ENCODE measurements at regions not wholly inside any gene's neighbourhood (a gene's known extent, or its start where the extent isn't known, plus 50 kb on each side); places are given as distances from the start of the nearest gene placed in this dataset.

DNA sequence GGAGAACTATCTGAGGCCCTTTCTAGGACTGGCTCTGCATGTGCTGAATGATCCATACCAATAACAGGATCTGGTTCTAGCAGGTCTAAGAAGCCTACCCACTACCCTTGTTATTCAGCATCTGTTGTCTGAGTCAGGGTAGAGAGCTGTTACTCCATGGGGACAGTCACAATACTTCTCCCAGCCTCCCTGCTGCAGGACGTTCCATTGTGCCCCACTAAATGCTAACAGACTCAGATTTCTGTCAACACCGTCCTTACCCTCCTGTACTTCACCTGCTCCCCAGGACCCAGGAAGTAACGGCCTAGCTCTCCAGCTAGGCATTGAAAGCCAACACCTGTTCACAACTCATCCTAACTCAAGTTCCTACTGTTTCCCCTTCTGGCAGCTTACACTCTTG, 719.7 kb upstream of the ID2 start:
- Histone ChIP-seq H3K27ac (ENCODE audit: low read length) (no peak overlapping the region), H3K27me3 (ENCODE audit: control insufficient read depth in 1 of 2, insufficient read depth in 2 of 2, low read length in 2 of 2) (no peaks in the 10 kb centered on the region), H3K36me3 (ENCODE audit: control insufficient read depth in 2 of 2, insufficient read depth in 2 of 2, low read length in 2 of 2) (no peaks in the 10 kb centered on the region), H3K9me3 (ENCODE audit: control insufficient read depth in 2 of 2, low read length in 2 of 2) (no peaks in the 10 kb centered on the region), H3K4me1 (ENCODE audit: control insufficient read depth, insufficient read depth, low read length) (no peaks in the 10 kb centered on the region), H3K9ac (ENCODE audit: low read length in 2 of 2) (no peak overlapping the region), H3K4me3 (ENCODE audit: low read length in 2 of 2) (no peak overlapping the region)

- H3K27me3 ChIP-seq (ENCODE audit: control insufficient read depth in 1 of 2, insufficient read depth in 2 of 2, low read length in 2 of 2), result no peaks in the 10 kb centered on the region
- H3K9ac ChIP-seq (ENCODE audit: low read length in 2 of 2), result no peak overlapping the region
- H3K4me1 ChIP-seq (ENCODE audit: control insufficient read depth, insufficient read depth, low read length), result no peaks in the 10 kb centered on the region
- no peaks in the 10 kb centered on the region for H3K9me3 ChIP-seq (ENCODE audit: control insufficient read depth in 2 of 2, low read length in 2 of 2)
- H3K36me3 ChIP-seq (ENCODE audit: control insufficient read depth in 2 of 2, insufficient read depth in 2 of 2, low read length in 2 of 2), result no peaks in the 10 kb centered on the region
- no peak overlapping the region for H3K27ac ChIP-seq (ENCODE audit: low read length)
- no peak overlapping the region for H3K4me3 ChIP-seq (ENCODE audit: low read length in 2 of 2)
Measured at GRCh38 chr2:7963787-7964186, 718.1 kb upstream of the ID2 start.

DNA sequence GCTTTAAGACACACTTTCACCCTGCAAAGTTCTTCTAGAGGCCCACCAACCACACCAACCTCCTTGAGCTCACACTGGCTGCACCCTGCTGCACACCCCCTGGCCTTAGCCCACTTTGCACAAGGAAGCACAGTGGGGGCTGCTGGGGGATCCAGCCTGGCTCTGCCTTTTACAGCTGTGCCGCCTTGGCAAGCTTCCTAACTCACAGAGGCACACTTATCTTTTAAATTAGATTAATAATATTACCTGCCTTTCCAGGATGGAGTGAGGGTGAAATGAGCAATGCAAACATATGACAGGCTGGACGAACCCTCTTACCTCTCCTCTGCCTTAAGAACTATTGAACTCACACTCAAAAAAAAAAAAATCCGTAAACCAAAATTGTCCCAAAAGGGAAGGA, 715.8 kb upstream of the ID2 start:
- Histone ChIP-seq H3K4me3 (ENCODE audit: low read length in 2 of 2) (no peak overlapping the region), H3K27me3 (ENCODE audit: control insufficient read depth in 1 of 2, insufficient read depth in 2 of 2, low read length in 2 of 2) (no peaks in the 10 kb centered on the region), H3K4me1 (ENCODE audit: control insufficient read depth, insufficient read depth, low read length) (no peaks in the 10 kb centered on the region), H3K27ac (ENCODE audit: low read length) (no peak overlapping the region), H3K9ac (ENCODE audit: low read length in 2 of 2) (no peak overlapping the region), H3K9me3 (ENCODE audit: control insufficient read depth in 2 of 2, low read length in 2 of 2) (no peaks in the 10 kb centered on the region), H3K36me3 (ENCODE audit: control insufficient read depth in 2 of 2, insufficient read depth in 2 of 2, low read length in 2 of 2) (no peaks in the 10 kb centered on the region)

- Histone ChIP-seq H3K9me3 (ENCODE audit: control insufficient read depth in 2 of 2, low read length in 2 of 2) (no peaks in the 10 kb centered on the region), H3K4me3 (ENCODE audit: low read length in 2 of 2) (no peak overlapping the region), H3K9ac (ENCODE audit: low read length in 2 of 2) (no peak overlapping the region), H3K36me3 (ENCODE audit: control insufficient read depth in 2 of 2, insufficient read depth in 2 of 2, low read length in 2 of 2) (no peaks in the 10 kb centered on the region), H3K4me1 (ENCODE audit: control insufficient read depth, insufficient read depth, low read length) (no peaks in the 10 kb centered on the region), H3K27ac (ENCODE audit: low read length) (no peak overlapping the region), H3K27me3 (ENCODE audit: control insufficient read depth in 1 of 2, insufficient read depth in 2 of 2, low read length in 2 of 2) (no peaks in the 10 kb centered on the region)
Measured at GRCh38 chr2:7967707-7968405, 714.0 kb upstream of the ID2 start.

DNA sequence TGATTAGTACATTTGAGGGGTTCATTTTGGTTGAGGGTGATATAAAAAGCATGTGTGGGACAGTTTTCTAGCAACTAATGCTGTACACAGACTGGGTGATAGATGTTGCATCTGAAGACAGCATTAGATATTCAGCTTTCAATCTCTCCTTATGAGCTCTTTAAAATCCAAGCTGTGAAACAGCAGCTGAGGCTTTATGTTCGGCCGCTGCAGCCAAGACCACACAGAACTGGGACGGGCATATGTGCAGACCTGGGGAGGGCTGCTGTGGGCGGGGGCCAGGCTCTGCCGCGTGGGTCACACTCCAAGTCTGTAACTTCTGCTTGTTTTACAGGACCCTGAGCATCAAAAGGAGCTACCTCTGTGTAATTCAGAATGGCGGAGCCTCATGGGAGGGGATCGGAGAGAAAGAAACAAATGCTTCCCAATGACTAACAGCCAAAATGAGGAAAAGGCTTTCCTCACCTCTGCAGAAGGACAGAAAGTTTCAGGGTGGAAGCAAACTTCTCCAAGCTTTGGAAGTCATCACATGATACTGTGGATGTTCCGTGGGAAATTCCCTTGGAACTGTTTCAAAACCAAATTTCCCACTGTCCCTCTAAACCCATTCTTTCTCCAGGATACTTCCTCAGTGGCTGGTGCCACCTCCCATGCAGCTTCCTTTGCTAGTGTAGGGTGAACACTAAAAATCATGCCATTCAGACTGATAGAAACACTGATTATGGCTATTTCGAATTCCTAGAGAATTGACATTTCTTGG, 711.9 kb upstream of the ID2 start:
- H3K4me3 ChIP-seq (ENCODE audit: low read length in 2 of 2), result no peak overlapping the region
- no peaks in the 10 kb centered on the region for H3K27me3 ChIP-seq (ENCODE audit: control insufficient read depth in 1 of 2, insufficient read depth in 2 of 2, low read length in 2 of 2)
- H3K36me3 ChIP-seq (ENCODE audit: control insufficient read depth in 2 of 2, insufficient read depth in 2 of 2, low read length in 2 of 2), result no peaks in the 10 kb centered on the region
- H3K27ac ChIP-seq (ENCODE audit: low read length), result no peak overlapping the region
- no peaks in the 10 kb centered on the region for H3K4me1 ChIP-seq (ENCODE audit: control insufficient read depth, insufficient read depth, low read length)
- H3K9me3 ChIP-seq (ENCODE audit: control insufficient read depth in 2 of 2, low read length in 2 of 2), result no peaks in the 10 kb centered on the region
- H3K9ac ChIP-seq (ENCODE audit: low read length in 2 of 2), result no peak overlapping the region

DNA sequence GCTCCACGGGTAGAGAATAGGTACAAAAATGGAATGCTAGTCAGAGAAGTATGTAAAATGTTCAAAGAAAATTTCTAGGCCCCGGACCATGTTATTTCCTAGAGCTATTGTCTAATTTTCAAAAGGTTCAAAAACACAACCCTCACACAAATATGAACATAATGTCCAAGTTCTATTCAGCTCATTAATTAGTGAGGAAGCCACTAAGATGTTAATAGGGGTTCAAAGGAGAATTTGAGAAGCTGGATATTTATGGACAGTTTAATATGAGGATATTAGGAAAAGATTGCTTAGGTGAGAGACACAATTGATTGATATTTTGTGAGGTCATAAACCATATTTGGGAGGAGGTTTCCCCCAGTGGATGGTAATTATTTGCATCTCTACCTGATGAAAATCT, 710.6 kb upstream of the ID2 start:
- H3K9ac ChIP-seq (ENCODE audit: low read length in 2 of 2), result no peak overlapping the region

GRCh38 chr2:7971841-7972240, 710.0 kb upstream of the ID2 start:
- Histone ChIP-seq H3K4me1 (ENCODE audit: control insufficient read depth, insufficient read depth, low read length) (no peaks in the 10 kb centered on the region), H3K27me3 (ENCODE audit: control insufficient read depth in 1 of 2, insufficient read depth in 2 of 2, low read length in 2 of 2) (no peaks in the 10 kb centered on the region), H3K27ac (ENCODE audit: low read length) (no peak overlapping the region), H3K9ac (ENCODE audit: low read length in 2 of 2) (no peak overlapping the region), H3K36me3 (ENCODE audit: control insufficient read depth in 2 of 2, insufficient read depth in 2 of 2, low read length in 2 of 2) (no peaks in the 10 kb centered on the region), H3K9me3 (ENCODE audit: control insufficient read depth in 2 of 2, low read length in 2 of 2) (no peaks in the 10 kb centered on the region), H3K4me3 (ENCODE audit: low read length in 2 of 2) (no peak overlapping the region)

More for the DNA sequence above, 710.6 kb upstream of the ID2 start:
- Histone ChIP-seq H3K9me3 (ENCODE audit: control insufficient read depth in 2 of 2, low read length in 2 of 2) (no peaks in the 10 kb centered on the region), H3K4me1 (ENCODE audit: control insufficient read depth, insufficient read depth, low read length) (no peaks in the 10 kb centered on the region), H3K27ac (ENCODE audit: low read length) (no peak overlapping the region), H3K27me3 (ENCODE audit: control insufficient read depth in 1 of 2, insufficient read depth in 2 of 2, low read length in 2 of 2) (no peaks in the 10 kb centered on the region), H3K4me3 (ENCODE audit: low read length in 2 of 2) (no peak overlapping the region), H3K36me3 (ENCODE audit: control insufficient read depth in 2 of 2, insufficient read depth in 2 of 2, low read length in 2 of 2) (no peaks in the 10 kb centered on the region)

GRCh38 chr2:7972670-7973069, 709.2 kb upstream of the ID2 start:
- Histone ChIP-seq H3K36me3 (ENCODE audit: control insufficient read depth in 2 of 2, insufficient read depth in 2 of 2, low read length in 2 of 2) (no peaks in the 10 kb centered on the region), H3K27me3 (ENCODE audit: control insufficient read depth in 1 of 2, insufficient read depth in 2 of 2, low read length in 2 of 2) (no peaks in the 10 kb centered on the region), H3K4me3 (ENCODE audit: low read length in 2 of 2) (no peak overlapping the region), H3K9me3 (ENCODE audit: control insufficient read depth in 2 of 2, low read length in 2 of 2) (no peaks in the 10 kb centered on the region), H3K27ac (ENCODE audit: low read length) (no peak overlapping the region), H3K9ac (ENCODE audit: low read length in 2 of 2) (no peak overlapping the region), H3K4me1 (ENCODE audit: control insufficient read depth, insufficient read depth, low read length) (no peaks in the 10 kb centered on the region)

GRCh38 chr2:7973801-7974480, 707.9 kb upstream of the ID2 start:
- Histone ChIP-seq H3K9ac (ENCODE audit: low read length in 2 of 2) (no peak overlapping the region), H3K9me3 (ENCODE audit: control insufficient read depth in 2 of 2, low read length in 2 of 2) (no peaks in the 10 kb centered on the region), H3K36me3 (ENCODE audit: control insufficient read depth in 2 of 2, insufficient read depth in 2 of 2, low read length in 2 of 2) (no peaks in the 10 kb centered on the region)

DNA sequence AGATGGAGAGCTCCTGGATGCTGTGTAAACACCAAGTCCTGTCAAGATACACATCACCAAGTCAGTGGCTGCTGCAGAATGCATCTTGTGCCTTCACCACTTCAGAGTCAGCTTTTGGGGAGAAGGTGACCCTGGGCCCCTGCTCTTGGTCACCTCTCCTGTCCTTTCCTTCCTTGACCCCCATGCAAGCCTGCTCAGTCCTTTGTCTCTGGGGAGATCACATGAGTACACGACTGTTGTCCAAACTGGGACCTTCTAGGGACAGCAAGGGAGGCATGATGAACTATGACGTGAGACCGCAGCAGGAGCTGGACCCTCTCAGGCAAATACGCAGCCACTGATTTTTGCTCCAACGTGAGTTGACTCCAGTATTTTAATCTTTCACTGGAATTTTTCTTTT, 706.9 kb upstream of the ID2 start:
- Histone ChIP-seq H3K27me3 (ENCODE audit: control insufficient read depth in 1 of 2, insufficient read depth in 2 of 2, low read length in 2 of 2) (no peaks in the 10 kb centered on the region), H3K4me3 (ENCODE audit: low read length in 2 of 2) (no peak overlapping the region)

More at GRCh38 chr2:7973801-7974480, 707.9 kb upstream of the ID2 start:
- H3K4me1 ChIP-seq (ENCODE audit: control insufficient read depth, insufficient read depth, low read length), result no peaks in the 10 kb centered on the region
- no peaks in the 10 kb centered on the region for H3K27me3 ChIP-seq (ENCODE audit: control insufficient read depth in 1 of 2, insufficient read depth in 2 of 2, low read length in 2 of 2)
- H3K4me3 ChIP-seq (ENCODE audit: low read length in 2 of 2), result no peak overlapping the region
- H3K27ac ChIP-seq (ENCODE audit: low read length), result no peak overlapping the region

GRCh38 chr2:7976206-7976605, 705.6 kb upstream of the ID2 start:
- H3K9ac ChIP-seq (ENCODE audit: low read length in 2 of 2), result no peak overlapping the region
- no peaks in the 10 kb centered on the region for H3K9me3 ChIP-seq (ENCODE audit: control insufficient read depth in 2 of 2, low read length in 2 of 2)
- H3K36me3 ChIP-seq (ENCODE audit: control insufficient read depth in 2 of 2, insufficient read depth in 2 of 2, low read length in 2 of 2), result no peaks in the 10 kb centered on the region
- no peaks in the 10 kb centered on the region for H3K27me3 ChIP-seq (ENCODE audit: control insufficient read depth in 1 of 2, insufficient read depth in 2 of 2, low read length in 2 of 2)
- no peak overlapping the region for H3K27ac ChIP-seq (ENCODE audit: low read length)
- H3K4me1 ChIP-seq (ENCODE audit: control insufficient read depth, insufficient read depth, low read length), result no peaks in the 10 kb centered on the region
- H3K4me3 ChIP-seq (ENCODE audit: low read length in 2 of 2), result no peak overlapping the region

More for the DNA sequence above, 706.9 kb upstream of the ID2 start:
- no peaks in the 10 kb centered on the region for H3K36me3 ChIP-seq (ENCODE audit: control insufficient read depth in 2 of 2, insufficient read depth in 2 of 2, low read length in 2 of 2)
- no peaks in the 10 kb centered on the region for H3K4me1 ChIP-seq (ENCODE audit: control insufficient read depth, insufficient read depth, low read length)
- no peak overlapping the region for H3K27ac ChIP-seq (ENCODE audit: low read length)
- no peak overlapping the region for H3K9ac ChIP-seq (ENCODE audit: low read length in 2 of 2)
- no peaks in the 10 kb centered on the region for H3K9me3 ChIP-seq (ENCODE audit: control insufficient read depth in 2 of 2, low read length in 2 of 2)

Data from stomach smooth muscle (tissue), 2 donors.